Skin epidermis (tissue), 12 donors: ENCODE measurements at regions not wholly inside any gene's neighbourhood (a gene's known extent, or its start where the extent isn't known, plus 50 kb on each side); places are given as distances from the start of the nearest gene placed in this dataset.

Experiments used
- H3K27ac ChIP-seq, 21 experiments: fragments of 200-600 bp; sonication (generic) in 11 of 21; one replicate each; pipeline ENCODE4 v1.5.0; 2020; ENCODE audit warnings: mild to moderate bottlenecking in 3 of 21, inconsistent platforms in 2 of 21, moderate library complexity in 2 of 21
- H3K4me3 ChIP-seq, 7 experiments: fragments of 200-600 bp; sonication (generic) in 2 of 7; one replicate each; pipeline ENCODE4 v1.5.0; 2020; ENCODE audit warnings: inconsistent platforms in 2 of 7, mild to moderate bottlenecking in 2 of 7, moderate library complexity in 1 of 7

DNA sequence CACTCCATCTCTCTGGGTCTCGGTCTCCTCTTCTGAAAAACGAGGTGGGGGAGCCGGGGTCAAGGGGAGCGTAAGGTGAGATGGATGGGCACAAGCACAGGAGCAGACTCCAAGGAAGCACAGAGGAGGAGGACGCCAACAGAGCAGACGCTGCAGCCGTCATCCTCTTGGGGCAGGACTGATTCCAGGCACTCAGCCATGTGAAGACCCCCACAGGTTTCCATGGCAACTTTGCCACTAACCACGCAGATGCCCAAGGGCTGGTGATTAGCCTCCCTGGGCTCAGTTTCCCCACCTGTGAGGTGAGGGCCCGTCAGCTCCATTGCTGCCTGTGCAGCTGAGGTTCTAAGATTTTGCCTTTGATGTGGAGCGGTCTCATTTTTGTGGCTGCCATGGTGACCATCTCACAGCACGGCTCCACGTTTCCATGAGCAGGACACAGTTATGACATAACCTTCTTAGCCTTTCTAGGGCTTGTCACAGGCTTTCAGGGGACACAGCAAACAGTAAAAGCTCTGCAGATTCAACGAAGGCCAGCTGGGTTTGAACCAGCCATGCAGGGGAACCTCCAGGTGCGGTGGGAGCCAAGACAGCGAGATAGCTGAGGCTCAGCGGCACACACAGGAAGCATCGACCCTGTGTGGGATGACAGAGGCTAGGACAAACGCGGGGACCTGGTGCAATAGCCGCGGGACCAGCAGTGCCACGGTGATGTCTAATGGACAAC lies 170.3 kb downstream of the NUP210 start:
- Histone ChIP-seq H3K27ac (no peak overlapping the region), H3K4me3 (no peak overlapping the region)

DNA sequence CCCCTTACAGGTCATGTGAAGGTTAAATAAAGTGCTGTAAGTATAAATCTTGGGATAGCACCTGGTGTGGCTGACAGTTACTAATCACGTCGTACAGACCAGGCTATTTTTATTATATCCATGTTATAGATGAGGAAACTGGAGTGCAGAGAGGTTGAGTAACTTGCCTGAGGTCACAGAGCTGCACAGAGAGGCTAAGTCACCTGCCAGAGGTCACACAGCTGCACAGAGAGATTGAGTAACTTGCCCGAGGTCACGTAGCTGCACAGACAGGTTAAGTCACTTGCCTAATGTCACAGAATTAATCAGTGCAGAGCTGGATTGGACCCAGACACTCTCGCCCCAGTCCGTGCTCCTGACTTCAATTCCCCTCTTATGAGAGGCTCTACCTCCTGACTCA lies 171.5 kb downstream of the NUP210 start:
- H3K4me3 ChIP-seq, result no peak overlapping the region
- H3K27ac ChIP-seq, result peak overlapping the region in 1 of 21 experiments; percentile 58

DNA sequence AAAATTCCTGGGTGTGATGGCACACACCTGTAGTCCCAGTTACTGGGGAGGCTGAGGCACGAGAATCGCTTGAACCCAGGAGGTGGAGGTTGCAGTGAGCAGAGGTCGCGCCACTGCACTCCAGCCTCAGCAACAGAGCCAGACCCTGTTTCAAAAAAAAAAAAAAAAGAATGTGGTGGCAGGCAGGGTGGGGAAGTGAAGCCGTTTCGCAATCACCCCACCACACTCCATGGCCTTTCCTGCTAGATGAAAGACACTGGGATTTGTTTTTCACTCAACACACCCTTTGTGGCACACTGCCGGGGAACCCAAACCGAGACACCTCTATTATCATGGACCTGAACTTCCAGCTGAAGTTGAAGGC lies 172.4 kb upstream of the IQSEC1 start:
- no peak overlapping the region for H3K4me3 ChIP-seq
- H3K27ac ChIP-seq, result peak overlapping the region in 13 of 21 experiments; percentile 6 to 71 (median 52)

DNA sequence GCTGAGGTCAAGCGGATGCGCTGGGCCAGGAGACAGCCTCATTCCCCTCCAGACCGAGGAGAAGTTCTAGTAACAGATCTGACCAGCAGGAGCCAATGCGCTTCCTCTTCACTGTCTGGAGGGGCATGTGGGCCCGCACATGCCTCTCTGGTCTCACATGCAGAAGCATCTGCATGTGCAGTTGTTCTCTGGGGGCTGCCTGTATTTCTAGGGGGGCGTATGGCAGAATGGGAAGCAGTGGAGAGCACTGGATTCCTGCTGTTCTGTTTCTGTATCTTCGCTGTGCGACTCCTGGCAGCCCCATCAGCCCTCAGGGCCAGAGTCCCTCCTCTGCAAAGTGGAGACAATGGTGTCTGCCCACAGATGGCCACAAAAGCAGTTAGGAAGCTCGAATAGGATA lies 170.4 kb upstream of the IQSEC1 start:
- H3K27ac ChIP-seq, result peak overlapping the region in 1 of 21 experiments; percentile 52
- no peak overlapping the region for H3K4me3 ChIP-seq

DNA sequence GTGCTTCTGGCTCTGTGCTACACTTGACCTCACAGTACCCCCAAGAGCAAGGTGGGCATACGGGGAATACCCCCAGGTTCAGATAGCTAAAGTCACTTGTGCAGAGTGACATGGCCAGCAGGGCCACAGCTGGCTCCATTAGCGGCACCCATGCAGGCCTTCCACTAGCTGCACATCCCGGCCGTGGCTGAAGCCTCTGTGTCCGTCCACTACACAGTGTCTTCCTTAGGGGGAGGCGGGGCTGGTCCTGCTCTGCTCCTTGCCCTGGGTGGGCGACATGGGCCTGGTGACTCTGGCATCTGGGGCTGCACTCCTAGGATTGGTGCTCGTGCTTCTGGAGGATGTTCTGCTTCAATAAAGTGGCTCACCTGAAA lies 169.1 kb upstream of the IQSEC1 start:
- Histone ChIP-seq H3K4me3 (no peak overlapping the region), H3K27ac (no peak overlapping the region)

DNA sequence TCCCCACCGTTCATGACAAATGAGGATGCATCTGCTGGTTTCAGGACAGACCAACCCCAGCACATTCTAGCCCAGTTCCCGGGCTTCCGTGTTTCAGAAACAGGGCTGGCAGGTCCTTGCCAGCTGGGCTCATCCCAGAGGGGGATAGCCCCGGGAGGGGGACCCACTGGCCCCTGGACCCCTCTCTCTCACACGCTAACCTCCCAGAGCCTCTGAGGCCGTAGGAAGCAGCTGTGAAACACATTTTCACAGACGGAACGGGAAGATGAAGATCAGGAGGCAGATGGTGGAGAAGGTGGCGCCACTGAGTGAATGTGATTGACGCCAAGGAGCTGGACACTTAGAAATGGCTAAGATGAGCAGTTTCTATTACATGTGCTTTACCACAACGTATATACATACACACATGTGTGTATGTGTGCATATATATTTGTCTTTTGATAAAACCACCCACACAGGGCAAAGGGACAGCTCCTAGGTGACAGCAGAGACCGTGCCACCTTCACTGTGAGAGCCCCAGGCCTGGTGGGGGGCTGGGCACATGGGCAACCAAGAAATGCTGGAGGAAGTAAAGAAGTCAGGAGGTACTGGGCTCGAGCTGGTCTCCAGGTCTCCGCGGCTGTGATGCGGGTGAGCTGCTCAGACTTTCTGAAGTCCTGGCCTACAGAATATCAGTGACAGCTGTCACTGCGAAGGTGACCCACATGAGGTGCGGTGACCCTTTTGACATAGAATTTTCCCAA lies 168.6 kb upstream of the IQSEC1 start:
- H3K4me3 ChIP-seq, result no peak overlapping the region
- H3K27ac ChIP-seq, result no peak overlapping the region

DNA sequence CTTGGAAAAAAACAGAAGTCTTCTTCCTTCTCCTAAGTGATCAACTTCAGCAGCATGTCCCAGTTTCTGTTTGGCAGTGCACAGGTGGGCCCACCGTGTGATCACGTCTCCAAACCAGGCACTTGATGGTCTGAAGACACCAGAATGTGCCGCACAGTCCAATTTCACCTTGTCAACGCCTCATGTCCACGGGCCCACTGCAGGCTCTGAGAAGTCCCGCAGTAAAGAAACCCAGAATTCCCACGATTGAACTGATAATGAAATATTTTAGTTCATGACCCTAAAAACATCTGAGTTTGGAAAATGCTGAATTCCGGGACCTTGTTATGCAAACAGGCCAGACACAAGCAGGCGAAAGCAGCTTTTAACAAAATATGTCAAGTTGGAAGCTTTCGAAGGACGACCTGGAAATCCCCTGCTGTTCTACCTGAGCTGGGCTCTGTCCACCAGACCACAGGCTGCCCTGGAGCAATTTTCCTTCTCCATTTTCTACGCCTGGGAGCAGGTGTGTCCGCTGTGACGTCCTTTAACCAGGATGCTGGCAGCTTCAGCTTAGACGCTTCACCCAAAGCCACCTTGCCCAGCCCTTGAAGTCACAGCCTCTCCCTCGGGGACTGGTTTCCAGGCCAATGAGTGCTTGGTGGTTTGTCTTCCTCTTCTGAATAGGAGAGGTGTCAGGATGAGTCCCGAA lies 167.8 kb upstream of the IQSEC1 start:
- Histone ChIP-seq H3K4me3 (no peak overlapping the region), H3K27ac (no peak overlapping the region)

DNA sequence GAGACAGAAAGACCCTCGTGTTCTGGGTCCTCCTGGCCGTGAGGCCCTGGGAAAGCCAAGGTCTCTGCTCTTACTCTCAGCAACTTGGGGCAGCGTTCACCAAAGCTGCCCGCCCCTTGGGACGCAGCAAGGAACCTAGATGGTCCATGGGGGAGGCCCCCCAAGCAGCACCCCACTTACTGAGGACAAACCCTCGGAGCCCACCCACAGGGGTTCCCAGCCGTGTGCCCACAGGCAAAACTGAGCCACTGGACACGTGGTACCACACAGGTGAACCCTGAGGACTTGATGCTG lies 166.2 kb upstream of the IQSEC1 start:
- H3K4me3 ChIP-seq, result no peak overlapping the region

DNA sequence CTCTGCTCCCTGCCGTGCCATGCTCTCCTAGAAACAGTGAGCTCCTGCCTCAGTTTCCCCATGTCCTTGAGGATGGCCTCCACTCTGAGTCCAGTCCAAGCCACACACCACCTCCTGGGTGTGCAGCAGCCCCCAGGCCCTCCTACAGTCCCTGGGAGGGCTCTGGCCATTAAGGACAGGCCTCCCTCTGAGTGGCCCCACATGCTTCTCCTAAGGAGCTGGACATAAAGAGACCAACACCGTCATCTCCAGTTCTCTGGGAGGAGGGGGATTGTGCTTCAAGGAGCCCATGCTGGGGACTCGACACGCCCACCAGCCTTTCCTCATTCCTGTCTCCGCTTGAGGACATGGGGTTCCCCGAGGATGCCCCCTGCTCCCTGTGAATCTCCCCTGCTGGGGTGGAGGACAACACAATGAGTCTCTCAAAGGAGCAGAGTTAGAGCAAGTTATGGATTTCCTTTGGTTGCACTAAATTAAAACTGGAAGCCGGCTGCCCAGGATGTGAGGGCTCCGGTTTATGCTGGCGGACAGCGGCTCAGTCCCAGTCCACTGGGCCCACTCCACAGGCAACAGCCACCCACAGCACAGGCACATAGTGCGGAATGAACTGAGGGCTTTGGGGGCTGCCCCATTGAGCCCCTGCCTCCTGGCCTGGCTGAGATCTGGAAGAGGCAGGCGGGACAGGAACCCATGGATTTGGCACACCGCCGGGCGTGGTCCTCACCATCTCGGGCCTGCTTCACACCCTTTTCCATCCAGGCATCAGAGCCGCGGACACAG lies 165.6 kb upstream of the IQSEC1 start:
- Histone ChIP-seq H3K27ac (no peak overlapping the region), H3K4me3 (no peak overlapping the region)

More for the DNA sequence above, 166.2 kb upstream of the IQSEC1 start:
- H3K27ac ChIP-seq, result no peak overlapping the region

DNA sequence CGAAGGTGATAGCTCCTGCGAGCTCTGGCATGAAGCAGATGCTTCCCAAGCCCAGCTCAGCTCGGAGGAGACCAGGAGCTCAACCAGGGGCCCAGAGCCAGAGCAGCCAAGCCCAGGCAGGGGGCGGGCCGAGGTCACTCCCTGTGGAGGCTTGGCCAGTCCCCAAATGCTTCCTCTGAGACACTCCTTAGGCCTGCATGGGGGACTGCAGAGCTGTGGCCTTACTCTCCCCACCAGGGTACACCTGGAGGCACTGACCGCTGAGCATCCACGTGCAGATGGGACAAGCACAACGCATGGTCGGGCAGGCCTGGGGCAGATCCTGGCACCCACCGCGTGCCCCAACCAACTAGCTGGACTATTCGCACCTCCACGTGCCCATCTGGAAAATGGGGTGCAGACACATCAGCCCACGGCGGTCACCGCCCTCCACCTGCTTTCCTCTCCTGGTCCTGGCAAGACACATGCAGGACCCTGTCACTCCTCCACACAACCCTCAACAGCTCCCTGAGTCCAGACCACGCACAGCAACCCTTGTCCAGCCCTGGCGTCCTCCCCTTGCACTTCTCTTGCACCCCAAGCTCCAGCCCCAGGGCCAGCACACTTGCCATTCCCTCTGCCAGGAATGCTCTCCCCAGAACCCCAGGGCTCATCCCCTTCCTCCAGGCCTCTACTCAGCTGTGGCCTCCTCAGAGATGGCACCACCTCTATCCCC lies 164.7 kb upstream of the IQSEC1 start:
- no peak overlapping the region for H3K27ac ChIP-seq
- H3K4me3 ChIP-seq, result no peak overlapping the region

DNA sequence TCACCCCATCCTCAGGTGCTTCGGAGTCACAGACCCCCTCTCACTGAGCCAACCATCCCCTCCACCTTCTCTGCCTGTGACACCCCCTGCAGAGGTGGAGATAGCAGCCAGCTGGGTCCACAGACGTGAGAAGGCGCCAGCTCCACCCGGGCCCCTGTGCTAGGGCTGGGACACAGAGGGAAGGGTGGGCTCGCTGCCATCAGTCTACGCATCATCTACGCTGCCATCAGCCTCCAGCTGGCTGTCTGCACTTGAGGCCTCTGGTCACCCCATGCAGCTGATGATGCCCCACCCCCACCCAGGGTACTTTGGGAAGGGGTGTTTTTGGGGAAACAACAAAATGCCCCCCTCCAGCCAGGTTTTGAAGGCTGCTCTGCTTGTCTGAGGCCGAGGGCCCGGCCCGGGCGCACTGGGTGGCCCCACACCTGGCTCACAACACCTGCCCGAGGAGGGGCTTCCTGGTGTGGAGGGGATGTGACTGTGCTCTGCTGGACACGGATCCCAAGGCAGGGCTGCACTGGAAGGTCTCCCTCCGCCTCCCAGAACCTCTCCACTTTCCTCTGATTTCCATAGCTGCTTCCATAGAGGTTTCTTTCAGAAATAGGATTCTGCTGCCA lies 163.4 kb upstream of the IQSEC1 start:
- H3K27ac ChIP-seq, result no peak overlapping the region
- H3K4me3 ChIP-seq, result no peak overlapping the region

DNA sequence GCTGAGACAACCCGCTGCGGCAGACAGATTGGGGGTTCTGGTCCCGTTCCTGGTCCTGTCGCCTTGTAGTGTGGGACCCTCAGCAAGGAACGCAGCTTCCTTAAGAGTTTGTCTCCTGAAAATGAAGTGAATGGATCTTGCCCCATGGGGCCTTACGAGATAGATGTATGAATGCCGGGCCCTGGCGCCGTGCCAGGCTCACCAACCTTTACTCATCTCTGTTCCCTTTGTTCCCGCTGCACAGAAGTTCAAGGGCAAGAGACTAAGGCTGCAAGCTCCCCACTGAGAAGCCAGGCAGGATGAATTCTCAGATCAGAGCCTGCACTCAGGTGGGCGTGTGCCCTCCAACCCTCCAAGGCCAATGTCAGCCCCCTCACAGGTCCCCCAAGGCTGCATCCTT lies 162.7 kb upstream of the IQSEC1 start:
- no peak overlapping the region for H3K4me3 ChIP-seq

DNA sequence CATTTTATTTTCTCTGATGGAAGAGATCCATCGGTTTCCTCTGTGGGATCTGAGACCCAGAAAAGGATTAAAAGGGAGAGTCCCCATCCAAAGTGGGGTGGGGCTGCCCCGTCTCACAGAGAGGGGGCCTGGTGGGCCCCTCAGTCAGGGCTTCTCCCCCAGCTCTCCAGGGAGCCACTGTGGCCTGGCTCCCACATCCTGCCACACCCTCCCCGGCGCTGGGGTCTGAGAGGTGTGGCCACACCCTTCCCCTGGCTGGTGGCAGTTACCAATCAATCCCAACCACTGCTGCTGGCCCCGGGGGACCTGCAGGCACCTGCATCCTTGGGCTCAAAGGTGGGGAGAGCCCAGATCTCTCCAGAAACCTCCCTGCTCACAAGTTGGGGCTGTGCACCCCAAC lies 161.8 kb upstream of the IQSEC1 start:
- no peak overlapping the region for H3K27ac ChIP-seq
- no peak overlapping the region for H3K4me3 ChIP-seq

More for the DNA sequence above, 162.7 kb upstream of the IQSEC1 start:
- no peak overlapping the region for H3K27ac ChIP-seq

DNA sequence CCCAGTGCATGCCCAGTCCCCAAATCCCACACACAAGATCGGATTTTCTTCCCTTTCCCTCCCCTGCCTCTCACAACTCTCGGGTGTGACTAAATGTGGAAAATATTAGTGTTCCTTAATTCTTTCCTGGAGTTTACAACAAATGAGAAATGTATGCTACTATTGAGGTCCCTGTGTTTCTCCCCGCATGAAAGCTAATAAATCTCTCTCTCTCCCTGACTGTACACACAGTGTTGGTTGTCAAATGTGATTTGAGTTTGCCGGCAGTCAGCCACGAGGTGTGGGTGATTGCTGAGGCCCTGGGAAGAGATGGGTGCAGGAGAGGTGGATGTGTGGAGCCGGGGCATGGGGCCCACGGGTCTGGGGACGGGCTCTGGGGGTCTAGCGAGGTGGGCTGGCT lies 161.4 kb upstream of the IQSEC1 start:
- no peak overlapping the region for H3K27ac ChIP-seq
- H3K4me3 ChIP-seq, result no peak overlapping the region

DNA sequence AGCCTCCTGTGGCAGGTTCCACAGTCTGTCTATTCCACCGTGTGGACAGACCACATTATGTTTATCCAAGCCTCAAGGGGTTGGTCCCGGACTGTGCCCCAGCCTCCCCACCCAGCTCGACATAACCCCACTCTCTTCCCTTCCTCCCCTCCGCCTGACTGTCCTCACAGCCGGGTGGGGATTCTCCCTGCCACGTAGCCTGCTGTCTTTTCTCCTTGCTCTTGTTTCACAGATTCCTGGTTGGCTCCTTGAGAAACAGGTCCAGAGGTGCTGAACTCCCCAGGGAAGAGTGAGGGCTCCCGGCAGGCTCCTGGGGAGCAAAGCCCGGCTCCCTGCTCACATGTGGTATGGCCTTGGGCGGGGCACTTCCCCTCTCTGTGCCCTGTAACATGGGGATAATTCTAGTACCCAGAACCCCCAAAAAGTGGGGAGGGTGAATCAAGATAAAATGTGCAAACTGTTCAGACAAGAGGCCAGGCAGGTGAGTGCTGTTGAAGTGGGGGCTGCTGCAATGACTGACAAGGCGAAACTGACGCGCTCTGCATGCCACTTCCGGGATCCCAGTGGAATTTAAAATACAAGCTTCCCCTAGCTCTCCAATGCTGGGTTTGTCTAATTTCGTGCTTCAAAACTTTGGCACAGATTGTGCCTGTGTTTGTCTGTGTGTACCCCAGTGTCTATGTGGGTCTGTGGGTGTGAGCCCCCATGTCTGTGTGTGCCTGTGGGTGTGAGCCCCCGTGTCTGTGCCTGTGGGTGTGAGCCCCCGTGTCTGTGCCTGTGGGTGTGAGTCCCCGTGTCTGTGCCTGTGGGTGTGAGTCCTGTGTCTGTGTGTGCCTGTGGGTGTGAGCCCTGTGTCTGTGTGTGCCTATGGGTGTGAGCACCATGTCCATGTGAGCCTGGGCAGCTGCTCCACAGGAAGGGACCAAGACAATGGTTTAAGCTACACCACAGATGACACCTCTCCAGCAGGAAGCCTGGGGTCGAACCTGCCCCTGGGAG lies 160.6 kb upstream of the IQSEC1 start:
- Histone ChIP-seq H3K4me3 (no peak overlapping the region), H3K27ac (no peak overlapping the region)

DNA sequence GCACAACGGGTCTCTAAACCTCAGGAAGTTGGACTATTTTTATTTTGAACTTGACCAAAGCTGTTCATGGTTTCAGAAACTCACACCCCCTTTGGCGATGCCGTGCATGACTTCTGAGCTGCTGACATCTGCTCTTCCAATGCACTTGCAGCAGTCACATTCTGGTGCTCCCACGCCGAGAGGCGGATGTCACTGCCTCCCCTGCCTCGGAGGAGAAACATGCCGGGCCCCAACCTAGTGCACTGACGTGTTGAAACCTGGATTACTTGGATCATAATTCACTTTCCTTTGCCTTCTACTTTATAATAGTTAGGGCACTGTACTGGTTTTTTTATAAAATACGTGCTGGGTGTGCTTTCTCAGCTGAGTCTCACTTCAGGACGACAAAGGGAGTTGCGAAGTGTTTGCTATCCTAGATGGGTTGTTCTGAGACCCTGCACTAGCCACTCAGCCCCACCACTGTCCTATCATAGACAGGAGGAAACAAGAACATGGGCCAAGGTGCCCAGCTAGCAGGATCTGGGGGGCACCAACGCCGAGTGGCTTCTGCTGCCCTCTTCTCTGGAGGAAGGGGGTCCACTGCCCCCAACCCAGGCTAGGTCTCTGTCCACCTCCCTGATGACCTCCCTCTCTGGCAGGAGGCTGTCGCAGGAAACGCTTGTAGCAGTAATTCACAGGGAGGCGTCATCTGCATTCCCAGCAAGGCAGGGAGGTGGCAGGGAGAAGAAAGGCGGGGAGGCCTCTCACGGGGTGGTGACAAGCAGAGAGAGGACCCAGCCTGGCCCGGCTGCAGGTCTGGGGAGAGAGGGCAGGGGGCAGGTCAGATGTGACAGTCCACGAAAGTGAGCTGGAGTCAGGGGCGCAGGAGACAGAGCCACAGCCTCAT lies 158.8 kb upstream of the IQSEC1 start:
- Histone ChIP-seq H3K27ac (peak overlapping the region in 2 of 21 experiments; percentile 8 to 10), H3K4me3 (no peak overlapping the region)

DNA sequence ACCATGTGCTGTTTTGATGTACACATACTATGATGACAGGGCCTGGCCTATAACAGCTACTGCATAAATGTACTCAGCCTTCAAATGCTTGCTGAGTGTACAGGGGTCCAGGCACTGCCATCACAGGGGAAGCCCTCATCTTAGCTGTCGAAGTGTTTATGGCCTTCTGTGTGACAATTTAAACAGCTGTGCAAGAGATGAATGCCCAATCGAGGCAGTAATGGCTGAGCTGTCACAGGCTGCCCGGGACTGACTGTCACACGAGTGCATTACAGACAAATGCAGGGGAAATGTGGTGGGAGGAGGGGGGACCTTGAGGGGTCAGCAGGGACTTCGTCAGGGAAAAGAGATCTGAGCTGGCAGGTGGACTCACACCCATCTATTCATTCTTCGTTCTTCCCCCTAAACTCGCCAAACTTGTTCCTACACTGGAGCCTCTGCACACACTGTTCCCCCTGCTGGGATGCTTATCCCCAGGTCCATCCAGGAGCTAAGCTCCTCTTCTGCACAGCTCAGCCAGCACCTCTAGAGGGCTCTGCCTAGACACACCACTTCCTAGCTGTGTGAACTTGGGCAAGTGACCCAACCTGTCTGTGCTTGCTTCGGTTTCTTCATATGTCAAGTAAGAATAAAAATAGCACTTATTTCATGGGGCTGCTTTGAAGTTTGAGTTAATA lies 156.2 kb upstream of the IQSEC1 start:
- no peak overlapping the region for H3K4me3 ChIP-seq

More for the DNA sequence above, 156.2 kb upstream of the IQSEC1 start:
- no peak overlapping the region for H3K27ac ChIP-seq
